ENCODE measurements at regions not wholly inside any gene's neighbourhood (a gene's known extent, or its start where the extent isn't known, plus 50 kb on each side); places are given as distances from the start of the nearest gene placed in this dataset.

DNA sequence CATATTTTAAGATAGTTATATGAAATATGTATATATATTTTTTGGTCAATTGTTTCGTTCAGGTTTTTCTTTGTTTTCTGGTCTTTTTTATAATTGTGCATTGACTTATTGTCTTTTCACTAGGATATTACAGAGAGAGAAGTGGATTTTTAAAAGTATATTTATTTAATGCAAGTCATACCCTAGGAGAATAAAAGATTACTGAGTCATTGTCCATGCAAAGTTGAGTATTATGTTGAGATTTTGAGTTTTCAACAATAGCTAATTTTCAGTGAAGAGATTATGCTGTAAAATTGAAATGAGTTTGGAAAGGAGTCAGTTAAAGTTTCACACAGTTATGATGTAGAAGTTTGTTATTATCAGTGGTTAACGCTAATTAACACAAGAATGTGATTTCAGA, 203.6 kb upstream of the SPRED2 start:
- no peaks in the 10 kb centered on the region; a peak in 1 of 7 replicates for H3K4me1 ChIP-seq (replicated peaks in 1 of 4; ENCODE audit: control insufficient read depth in 3 of 4, insufficient read depth in 4 of 4, low read length in 3 of 4)
- no peaks in the 10 kb centered on the region for H3K79me1 ChIP-seq (ENCODE audit: low read depth, low read length)
- no peaks in the 10 kb centered on the region for H4K20me1 ChIP-seq (replicated peaks in 1 of 2; ENCODE audit: control insufficient read depth in 1 of 2, insufficient read depth in 2 of 2, low read length in 2 of 2)
- peaks cover 0 to 3% (median 3%) of the 10 kb centered on the region in 4 experiments; a peak in 3 of 7 replicates for H3K27me3 ChIP-seq (replicated peaks in 1 of 4; ENCODE audit: control insufficient read depth in 3 of 4, extremely low read depth in 1 of 4, insufficient read depth in 3 of 4, low read length in 3 of 4)
- H3K79me2 ChIP-seq (ENCODE audit: control insufficient read depth in 1 of 2, insufficient read depth in 2 of 2, low read length in 2 of 2): no peaks in the 10 kb centered on the region
- H2BK12ac ChIP-seq (ENCODE audit: low read depth, low read length): no peak overlapping the region
- TF ChIP-seq TCF12 (IDR thresholded peaks at IDR 0.05; ENCODE audit: low read depth, low read length): no peak
- no peak for TF ChIP-seq TBP (IDR thresholded peaks at IDR 0.05; ENCODE audit: low read depth, low read length)
- no peak for TF ChIP-seq RXRA (IDR thresholded peaks at IDR 0.05; ENCODE audit: insufficient read depth, low read depth, low read length)
- no peak for TF ChIP-seq JUND (IDR thresholded peaks at IDR 0.05; ENCODE audit: low read length)
- no peak for TF ChIP-seq POLR2A (IDR thresholded peaks at IDR 0.05; ENCODE audit: control extremely low read depth in 1 of 2, low read depth in 2 of 2, low read length in 2 of 2)
- TF ChIP-seq RFX5 (IDR thresholded peaks at IDR 0.05; ENCODE audit: borderline replicate concordance, low read depth, low read length): no peak
- TF ChIP-seq FOSL1 (IDR thresholded peaks at IDR 0.05; ENCODE audit: insufficient read depth, low read depth, low read length): no peak
- no peak for TF ChIP-seq MAFK (IDR thresholded peaks at IDR 0.05; ENCODE audit: low read depth, low read length)
- no peak for TF ChIP-seq GABPA (IDR thresholded peaks at IDR 0.05; ENCODE audit: borderline replicate concordance, insufficient read depth, low read length)
- TF ChIP-seq EZH2 (IDR thresholded peaks at IDR 0.05; ENCODE audit: low read depth, low read length, severe bottlenecking): no peak
- TF ChIP-seq, protein P1, sequence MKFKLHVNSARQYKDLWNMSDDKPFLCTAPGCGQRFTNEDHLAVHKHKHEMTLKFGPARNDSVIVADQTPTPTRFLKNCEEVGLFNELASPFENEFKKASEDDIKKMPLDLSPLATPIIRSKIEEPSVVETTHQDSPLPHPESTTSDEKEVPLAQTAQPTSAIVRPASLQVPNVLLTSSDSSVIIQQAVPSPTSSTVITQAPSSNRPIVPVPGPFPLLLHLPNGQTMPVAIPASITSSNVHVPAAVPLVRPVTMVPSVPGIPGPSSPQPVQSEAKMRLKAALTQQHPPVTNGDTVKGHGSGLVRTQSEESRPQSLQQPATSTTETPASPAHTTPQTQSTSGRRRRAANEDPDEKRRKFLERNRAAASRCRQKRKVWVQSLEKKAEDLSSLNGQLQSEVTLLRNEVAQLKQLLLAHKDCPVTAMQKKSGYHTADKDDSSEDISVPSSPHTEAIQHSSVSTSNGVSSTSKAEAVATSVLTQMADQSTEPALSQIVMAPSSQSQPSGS (IDR thresholded peaks at IDR 0.05; ENCODE audit: low read length): no peak
- no peak overlapping the region for H2AK5ac ChIP-seq (ENCODE audit: low read depth, low read length)
- no peak for DNase-seq (ENCODE audit: low read depth in 1 of 2, low spot score in 2 of 2)
- ChIA-PET POLR2A (ENCODE audit: partially characterized antibody) (no interaction called here), CTCF (ENCODE audit: partially characterized antibody) (interaction anchor here (1.2 to 1.4 kb wide), 2 partner anchors 12 to 17 kb away, joined by 3 to 4 read pairs; no protein-coding TSS in a partner anchor)
- H3K14ac ChIP-seq (ENCODE audit: insufficient read length): no peak overlapping the region
- no peak overlapping the region for H3K27ac ChIP-seq (ENCODE audit: low read depth, low read length)
- H4K91ac ChIP-seq (replicated peaks; ENCODE audit: insufficient read length, low read length): no peak overlapping the region
- H2BK5ac ChIP-seq (ENCODE audit: low read depth, low read length): no peak overlapping the region
- no peak overlapping the region for H2AFZ ChIP-seq (ENCODE audit: low read length)
- H4K5ac ChIP-seq (ENCODE audit: insufficient read length, low read depth, low read length): no peak overlapping the region
- no peak overlapping the region for H3K23ac ChIP-seq (ENCODE audit: insufficient read length)
- H3K9me3 ChIP-seq (ENCODE audit: insufficient read depth in 2 of 2, low read depth in 1 of 2, low read length in 1 of 2): no peaks in the 10 kb centered on the region
- 90% methylated on average over 2 of the region's 2 CpGs; no CpG with 5 or more reads in 1 of the 2 experiments for WGBS, 2 experiments (ENCODE audit: extremely low coverage in 1 of 2, insufficient coverage in 1 of 2, insufficient read length in 1 of 2, insufficient replicate concordance in 2 of 2, low coverage in 1 of 2, low lambda C conversion rate in 2 of 2, missing lambda C conversion rate in 1 of 2)
- H3K4ac ChIP-seq (replicated peaks; ENCODE audit: insufficient read length, low read depth, low read length): no peak overlapping the region
- no peak overlapping the region for H3K56ac ChIP-seq (replicated peaks; ENCODE audit: insufficient read length, low read depth, low read length)
- no peak overlapping the region for H2BK15ac ChIP-seq (ENCODE audit: low read length)
- H3K4me2 ChIP-seq (ENCODE audit: insufficient read depth in 1 of 2, low read depth in 2 of 2, low read length in 2 of 2): no peak overlapping the region
- no peak overlapping the region for H2BK120ac ChIP-seq (replicated peaks; ENCODE audit: low read depth, low read length)
- no peak overlapping the region for H3K18ac ChIP-seq (ENCODE audit: extremely low read depth, low read length)
- no peak overlapping the region for H2BK20ac ChIP-seq (ENCODE audit: low read length)
- peaks cover 3% of the 10 kb centered on the region; the same call in 1 of the 2 replicates for H3K23me2 ChIP-seq (ENCODE audit: low read depth, low read length)
- no peak overlapping the region for H4K8ac ChIP-seq (ENCODE audit: extremely low read depth, insufficient read depth, low read length)
- no peak overlapping the region for H3K9ac ChIP-seq (replicated peaks in 1 of 4; ENCODE audit: extremely low read depth in 1 of 4, low read depth in 3 of 4, low read length in 3 of 4)
- no peak for FAIRE-seq
- H3K36me3 ChIP-seq (ENCODE audit: control insufficient read depth in 2 of 4, insufficient read depth in 4 of 4, low read length in 3 of 4): no peaks in the 10 kb centered on the region
- H3K4me3 ChIP-seq (ENCODE audit: extremely low read depth in 1 of 4, insufficient read depth in 2 of 4, low read depth in 3 of 4, low read length in 4 of 4): no peak overlapping the region
